Brain pericyte (primary cell): ENCODE measurements at regions not wholly inside any gene's neighbourhood (a gene's known extent, or its start where the extent isn't known, plus 50 kb on each side); places are given as distances from the start of the nearest gene placed in this dataset.

Experiments used
- DNase-seq: peaks from one replicate; pipeline ENCODE4 v3.0.0-alpha.2; 2012; ENCODE audit warnings: low read depth, low spot score

DNA sequence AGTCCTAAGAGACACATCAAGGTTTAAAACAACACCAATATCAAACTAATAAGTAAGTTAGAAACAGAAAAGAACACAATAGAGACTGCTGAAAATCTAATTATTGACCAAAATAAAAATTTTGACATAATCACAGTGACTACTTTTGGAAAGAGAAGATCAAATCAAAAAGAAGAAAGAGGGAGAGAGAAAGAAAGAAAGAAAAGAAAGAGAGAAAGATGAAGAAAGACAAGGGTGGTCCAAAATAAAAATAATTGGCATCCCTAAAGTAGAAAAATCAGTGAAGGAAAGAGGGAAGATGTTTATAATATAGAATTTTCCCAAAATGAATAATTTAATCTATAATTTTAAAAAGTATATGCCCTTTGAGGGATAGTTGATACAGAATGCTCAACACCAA, 118.8 kb upstream of the VIPR2 start:
- DNase-seq: no peak

DNA sequence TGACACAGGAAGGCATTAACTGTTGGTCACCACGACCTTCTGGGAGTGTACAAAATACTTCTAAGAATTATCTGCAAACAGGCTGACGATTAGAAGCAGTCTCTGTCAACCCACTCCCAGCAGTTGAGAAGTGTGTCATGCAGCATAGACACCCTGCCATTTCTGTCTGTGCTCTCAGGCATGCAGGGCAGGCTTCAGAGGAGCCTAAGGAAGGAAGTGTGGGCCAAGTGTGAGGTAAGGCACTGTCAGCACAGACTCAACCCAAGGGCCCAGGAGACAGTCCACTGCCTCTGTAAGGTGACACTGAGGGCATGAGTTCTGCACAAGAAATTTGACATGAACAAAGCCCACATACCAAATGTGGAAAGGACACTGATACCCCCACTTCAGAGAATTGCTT, 109.0 kb upstream of the VIPR2 start:
- no peak for DNase-seq

DNA sequence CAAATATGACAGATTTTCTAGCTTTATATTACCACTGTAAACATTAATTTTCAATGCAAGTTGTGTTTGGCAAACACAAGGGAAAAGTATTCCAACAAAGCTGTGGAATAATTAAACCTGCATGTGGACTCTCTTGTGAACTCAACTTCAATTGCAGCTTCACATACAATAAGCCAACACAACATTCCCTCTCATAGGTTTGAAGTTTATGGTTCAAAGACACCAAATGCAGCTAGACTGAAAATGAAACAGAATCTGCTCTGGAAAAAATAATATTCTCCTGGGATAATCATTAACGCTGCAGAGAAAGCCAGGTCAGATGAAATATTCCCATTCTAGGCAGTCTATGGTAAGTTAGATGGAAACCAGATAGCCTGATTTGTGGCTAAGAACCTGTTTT, 105.8 kb upstream of the VIPR2 start:
- no peak for DNase-seq

DNA sequence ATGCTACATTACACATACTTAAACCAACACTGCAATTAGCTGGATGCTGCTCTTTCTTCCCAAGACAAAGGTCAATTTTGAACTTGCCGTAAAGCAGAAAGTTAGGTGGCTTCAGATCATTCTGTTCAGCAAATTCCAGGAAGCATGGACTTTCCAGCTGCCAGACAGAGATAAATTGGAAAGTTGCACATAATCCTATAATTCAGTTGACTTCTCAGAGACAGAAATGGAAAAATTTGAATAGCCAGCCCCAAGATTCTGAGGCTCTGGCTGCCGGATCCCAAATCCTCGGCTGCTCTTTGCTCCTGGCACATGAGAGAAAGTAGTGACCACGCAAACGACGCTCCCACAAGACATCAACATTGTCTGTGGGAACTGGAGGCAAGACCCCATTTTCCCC, 105.0 kb upstream of the VIPR2 start:
- DNase-seq: no peak

DNA sequence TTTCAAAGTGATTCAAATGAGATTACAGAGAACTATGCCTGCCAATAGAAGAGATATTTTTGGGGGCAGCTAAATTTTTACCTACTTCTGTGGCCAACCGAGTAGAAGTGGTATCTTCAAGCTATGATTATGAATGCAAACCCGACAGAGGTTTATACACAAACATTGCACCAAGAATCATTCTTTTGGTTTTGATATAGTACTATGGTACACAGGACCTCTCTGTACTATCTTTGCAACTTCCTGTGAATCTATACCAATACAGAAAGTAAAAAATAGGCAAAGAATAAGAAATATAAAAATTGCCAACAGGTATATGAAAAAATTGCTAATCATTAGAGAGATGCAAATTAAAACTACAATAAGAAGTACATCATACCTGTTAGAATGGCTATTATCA, 103.2 kb upstream of the VIPR2 start:
- no peak for DNase-seq

DNA sequence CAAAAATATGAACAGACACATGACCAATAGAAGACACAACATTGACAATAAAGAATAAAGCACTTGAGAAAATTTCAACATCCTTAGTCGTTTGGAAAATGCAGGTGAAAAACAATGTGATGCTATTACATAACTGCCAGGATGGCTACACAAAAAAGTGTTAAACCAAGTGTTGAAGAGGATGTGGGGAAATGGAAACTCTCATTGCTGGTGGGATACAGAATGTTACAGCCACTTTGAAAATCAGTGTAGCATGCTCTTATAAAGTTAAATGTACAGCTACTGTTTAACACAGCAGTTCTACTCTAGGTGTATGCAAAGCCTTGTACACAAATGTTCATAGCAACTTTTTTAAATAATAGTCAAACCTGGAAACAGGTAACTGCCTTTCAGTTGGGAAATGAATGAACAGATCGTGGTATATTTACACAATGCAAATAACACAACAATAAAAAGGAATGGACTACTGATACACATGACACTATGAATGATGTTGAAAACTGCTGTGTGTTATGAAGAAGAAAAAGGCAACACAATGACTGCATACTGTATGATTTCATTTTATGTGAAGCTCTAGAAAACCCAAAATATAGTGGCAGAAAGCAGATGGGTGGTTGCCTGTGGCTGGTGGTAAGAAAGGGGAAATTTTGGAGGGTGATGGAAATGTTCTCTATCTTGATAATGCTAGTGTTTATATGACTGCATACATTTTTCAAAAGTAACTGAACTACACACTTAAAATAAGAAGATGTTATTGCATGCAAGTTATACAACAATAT, 102.2 kb upstream of the VIPR2 start:
- DNase-seq: no peak

DNA sequence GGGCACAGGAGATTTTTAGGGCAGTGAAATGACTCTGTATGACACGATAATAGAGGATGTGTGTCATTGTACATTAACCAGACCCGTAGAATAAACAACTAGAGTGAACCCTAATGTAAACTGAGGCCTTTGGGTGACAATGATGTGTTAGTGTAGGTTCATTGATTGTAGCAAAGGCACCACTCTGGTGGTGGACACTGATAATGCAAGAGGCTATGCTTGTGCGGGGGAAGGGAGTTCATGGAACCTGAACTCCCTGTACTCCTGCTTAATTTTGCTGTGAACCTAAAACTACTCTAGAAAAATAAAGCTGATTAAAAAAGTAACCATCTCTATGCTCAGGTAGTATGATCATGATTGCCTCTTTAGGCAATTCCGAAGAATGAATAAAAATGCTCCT, 96.3 kb upstream of the VIPR2 start:
- DNase-seq: no peak

DNA sequence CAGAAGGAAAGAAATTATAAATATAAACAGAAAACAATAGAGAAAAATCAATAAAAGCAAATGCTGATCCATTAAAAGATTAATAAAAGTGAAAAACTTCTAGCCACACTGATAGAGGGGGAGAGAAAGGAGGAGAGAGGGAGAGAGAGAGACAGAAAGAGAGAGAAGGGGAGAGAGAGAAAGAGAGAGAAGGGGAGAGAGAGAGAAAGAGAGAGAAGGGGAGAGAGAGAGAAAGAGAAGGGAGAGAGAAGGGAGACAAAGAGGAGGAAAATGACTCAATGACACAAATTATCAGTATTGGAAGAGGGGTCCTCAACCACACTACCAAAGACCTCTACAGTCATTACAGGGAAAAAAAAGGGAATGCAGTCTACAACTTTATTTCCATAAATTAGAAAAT, 94.4 kb upstream of the VIPR2 start:
- DNase-seq: no peak

DNA sequence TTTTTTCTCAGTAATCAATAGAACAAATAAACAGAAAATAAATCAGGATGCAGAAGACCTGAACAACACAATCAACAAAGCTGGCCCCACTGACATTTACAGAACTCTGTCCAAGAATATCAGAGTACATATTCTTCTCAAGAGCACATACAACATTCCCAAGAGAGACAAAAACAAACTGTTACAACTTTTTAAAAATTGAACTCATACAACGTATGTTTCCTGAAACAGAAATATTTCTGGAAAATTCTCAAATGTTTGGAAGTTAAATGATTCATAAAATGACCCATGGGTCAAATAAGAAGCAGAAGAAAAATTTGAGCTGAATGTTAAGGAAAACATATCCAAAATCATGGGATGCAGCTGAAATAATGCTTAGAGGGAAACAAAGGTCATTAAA, 93.9 kb upstream of the VIPR2 start:
- DNase-seq: no peak

DNA sequence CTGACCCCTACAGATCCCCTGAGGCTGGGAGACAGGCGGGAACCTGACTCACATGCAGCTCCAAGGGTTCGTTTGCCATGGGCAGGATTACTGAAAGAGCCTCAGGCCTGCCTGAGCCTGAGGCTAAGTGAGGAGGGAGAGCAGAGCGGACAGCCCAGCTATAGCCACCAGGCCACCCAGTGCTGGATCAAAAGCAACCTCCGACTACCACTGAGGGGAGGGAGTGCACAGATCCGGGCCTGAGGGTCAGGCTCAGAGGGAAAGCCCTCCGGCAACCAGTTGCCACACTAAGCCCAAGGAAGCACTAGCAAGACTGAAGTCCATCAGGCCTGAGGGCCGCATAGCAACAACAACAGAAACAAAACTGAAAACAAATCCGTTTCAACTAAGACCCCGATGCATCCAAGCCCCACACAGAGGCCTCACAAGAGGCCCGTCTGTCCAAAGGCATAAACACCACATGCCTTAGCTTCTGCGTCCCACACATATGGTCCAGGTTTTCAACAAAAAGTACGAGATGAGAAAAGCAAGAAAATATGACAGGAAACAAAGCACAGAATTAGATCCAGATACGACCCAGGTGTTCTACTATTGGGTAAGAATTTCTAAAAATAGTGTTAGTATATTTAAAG, 92.5 kb upstream of the VIPR2 start:
- no peak for DNase-seq

DNA sequence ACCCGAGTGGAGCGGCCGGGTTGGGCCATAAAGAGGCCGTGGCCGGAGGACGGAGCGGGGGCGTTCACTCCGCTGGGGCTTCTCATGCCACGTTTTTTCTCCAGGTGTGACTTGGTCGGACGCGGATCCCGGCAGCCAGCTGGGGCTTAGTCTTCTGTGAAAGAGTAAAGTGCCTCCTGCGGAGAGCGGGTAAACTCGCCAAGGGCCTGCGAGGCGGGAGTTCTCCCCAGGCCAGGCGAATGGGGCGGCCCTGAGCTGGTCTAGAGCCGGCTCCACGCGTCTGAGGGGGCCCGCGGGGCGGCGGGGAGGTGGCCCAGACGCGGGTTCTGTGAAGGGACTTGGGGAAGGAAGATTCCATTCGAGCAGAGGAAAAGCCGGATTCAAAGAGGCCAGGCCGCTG, 86.3 kb upstream of the VIPR2 start:
- no peak for DNase-seq

DNA sequence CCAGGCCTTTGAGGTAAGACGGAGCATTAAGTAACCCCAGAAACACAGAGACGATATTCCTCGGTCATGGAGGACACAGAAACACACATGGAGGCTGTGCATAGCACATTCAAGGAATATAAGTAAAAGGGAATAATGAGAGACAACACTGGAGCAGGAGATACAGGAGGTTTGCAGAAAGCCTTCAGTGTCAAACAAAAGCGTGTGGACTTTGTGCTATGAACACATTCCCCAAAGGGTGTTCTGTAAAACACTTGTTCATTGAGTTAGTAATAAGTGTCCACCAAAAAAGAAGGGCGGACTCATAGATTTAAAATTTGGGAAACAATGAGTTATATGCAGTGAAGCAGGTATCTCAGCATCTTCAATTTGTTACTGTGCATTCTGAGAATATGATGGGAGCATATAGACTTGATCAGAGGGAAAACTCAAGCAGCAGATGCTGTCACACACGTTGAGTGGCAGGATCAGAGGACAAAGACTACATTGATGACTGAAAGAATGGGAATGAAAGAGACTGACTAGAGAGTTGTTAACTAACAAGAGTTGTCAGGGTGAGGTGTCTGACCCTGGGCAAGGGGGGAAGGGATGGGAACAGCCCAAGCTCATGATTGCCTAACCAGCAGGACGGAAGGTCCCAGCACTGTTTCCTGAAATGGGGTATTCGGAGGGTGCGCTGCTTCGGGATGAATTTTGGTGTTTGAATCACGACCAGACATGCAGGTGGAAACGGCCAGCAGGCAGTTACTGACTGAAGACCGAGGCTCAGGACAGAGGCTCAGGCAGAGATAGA, 85.2 kb upstream of the VIPR2 start:
- no peak for DNase-seq

DNA sequence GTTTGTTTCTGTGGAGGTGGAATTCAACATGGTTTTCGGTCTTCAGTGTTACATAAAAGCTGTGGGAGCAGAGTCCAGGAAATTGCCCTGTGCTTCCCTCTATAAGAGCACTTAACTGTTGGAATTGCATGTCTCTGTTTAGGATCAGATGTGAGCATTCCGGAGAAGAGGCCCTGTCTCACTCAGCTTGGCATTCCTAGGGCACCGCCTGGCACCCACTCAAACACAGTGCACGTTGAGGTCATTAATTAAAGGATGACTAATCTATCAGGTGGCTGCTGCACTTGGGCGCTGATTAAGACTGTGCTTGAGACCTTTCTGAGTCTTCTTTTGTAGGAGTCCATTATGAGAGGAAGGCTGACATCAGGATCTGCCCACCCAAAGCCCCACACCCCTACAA, 82.8 kb upstream of the VIPR2 start:
- DNase-seq: no peak

DNA sequence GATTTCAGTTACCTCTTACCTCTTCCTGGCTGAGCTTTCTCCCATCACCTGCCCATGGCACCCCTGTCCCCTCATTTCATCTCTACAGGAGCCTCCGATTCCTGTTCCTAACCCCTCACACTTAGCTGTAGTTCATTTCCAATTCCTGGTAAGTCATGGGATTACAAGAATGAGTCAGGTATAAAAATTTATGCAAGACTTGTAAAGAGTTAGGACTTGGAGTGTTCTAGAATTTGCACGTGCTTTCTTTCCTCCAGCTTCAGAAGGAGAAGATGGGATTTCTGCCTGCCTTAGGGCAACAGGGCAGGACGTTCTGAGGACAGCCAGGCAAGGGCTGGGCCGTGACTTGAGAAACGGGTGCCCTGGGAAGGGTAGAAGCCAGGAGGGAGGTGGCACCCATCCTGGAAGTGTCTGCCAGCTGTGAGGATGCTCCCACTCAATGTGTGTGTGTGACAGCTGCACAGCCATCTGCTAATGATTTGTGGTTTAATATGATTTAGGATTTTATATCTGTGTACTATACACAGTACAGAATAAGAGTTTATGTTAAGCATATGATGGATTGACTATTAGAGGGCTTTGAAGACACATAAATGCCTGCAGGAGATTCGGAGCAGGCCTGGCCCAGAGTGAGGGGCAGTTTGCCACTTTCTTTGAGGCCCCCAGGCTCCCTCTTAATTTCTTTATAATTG, 81.5 kb upstream of the VIPR2 start:
- DNase-seq: no peak

DNA sequence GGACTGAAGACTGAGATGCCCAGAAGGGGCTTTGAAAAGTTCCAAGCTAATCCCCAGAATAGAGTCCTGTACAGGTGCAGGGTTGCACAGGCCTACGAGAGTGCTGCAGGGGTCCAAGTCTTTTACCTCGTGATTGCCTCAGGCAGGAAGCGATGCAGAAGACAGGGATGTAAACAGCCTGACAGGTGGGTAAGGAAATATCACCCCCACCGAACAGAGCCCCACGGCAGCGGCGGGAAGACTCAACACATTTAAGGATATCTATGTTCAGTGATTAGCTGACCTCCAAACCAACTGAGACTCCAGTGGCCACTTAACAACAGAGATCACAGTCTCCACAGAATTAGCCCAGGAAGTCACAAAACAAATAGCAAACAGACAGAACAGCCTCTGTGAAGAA, 73.9 kb upstream of the VIPR2 start:
- DNase-seq: no peak

DNA sequence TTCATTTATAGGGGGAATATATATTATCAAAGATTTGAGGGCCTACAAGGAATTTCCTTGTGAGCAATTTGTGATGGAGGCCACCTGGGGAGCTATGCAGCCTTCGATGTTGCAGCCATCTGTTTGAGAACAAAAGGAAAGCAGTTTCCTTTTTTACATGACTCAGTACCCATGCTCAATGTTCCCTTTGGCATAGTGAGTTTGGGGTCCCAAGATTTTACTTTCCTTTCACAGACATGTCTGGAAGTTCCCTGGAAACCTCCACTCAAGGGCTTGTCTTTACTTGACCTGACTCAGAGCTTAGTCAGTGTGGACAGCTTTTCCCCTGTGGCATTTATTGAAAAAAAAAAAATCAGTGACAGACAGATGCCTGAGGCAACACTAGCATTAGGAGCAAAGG, 73.5 kb upstream of the VIPR2 start:
- DNase-seq: no peak

DNA sequence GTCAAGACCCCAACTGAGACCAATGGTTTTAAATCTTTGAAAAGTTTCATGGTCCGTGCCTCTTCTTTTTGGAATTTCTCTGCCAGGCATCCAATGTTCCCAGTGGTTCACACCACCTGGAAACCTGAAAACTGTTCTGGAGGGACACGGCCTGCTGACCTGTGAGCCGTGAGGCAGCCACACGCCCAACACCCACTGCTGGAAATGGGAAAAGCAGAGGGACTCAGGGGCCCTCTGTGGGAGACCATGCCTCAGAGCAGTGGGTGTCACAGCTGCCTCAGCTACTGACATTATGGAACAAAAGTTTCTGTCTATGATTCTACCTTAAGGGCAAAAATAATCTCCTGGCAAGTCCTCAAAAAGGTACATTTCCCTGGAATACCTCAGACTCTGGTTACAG, 70.4 kb upstream of the VIPR2 start:
- DNase-seq: no peak

DNA sequence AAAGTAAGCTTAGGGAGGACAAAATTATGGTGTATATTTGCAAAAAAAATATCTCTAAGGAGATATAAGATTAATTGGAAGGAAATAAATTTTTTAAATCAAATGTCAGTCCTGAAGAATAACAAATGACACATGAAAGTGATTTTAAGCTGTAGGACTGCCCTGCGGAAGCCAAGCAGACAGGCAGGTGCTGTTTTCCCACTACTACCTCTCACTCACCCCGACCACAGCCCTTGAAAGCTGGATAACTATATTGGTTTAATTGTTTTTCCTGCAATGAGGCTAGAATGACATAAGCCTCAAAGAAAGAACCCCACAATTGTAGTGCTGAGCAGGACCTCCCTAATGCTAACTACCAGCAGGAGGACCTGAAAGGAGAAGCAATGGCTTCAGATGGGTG, 68.6 kb upstream of the VIPR2 start:
- no peak for DNase-seq

DNA sequence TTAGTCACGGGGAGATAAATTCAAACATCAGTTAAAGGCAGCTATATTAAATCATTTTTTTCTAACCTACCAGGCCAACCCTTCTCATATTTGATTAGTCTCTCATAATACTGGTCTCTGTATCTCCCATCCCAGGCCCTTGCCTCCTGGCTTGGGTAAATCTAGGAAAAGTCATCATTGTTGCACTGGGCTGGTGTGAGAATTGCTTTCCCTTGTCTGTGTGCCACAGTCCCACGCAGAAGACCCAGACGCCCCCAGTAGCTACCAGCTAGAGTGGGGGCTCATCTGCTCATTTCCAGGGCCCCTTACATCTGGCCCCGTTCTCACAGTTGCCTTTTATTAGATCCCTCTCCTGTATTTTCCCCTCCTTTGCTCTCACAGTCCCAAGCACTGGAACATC, 67.6 kb upstream of the VIPR2 start:
- no peak for DNase-seq

DNA sequence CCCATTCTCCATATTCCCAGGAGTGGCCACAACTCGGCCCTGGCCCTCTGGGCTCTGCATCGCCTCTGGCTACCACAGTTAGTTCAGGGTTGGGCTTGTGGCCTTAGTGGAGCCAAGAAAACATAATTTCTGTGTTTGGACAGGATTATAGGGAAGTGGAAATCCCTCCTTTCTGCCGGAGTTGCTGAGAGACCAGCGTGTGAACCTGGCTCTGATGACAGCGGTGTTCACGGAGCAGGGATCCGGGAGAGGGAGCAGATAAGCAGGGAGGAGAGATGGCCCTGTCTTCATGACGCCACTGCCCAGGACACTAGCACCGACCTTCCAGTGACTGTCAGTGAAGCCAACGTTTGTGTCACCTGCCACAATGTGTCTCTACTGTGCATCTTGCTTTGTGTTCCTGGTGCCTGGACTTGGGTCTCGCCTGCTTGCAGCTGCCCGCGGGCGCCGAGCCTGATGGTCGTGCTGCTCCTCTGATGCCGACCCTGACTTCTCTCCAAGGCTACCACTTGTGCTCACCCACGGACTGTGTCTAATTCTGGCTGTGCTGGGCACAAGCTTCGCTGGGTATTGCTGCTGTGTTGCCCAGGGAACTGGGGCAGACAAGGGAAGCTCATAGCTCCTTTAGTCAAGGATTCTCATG, 67.0 kb upstream of the VIPR2 start:
- no peak for DNase-seq

DNA sequence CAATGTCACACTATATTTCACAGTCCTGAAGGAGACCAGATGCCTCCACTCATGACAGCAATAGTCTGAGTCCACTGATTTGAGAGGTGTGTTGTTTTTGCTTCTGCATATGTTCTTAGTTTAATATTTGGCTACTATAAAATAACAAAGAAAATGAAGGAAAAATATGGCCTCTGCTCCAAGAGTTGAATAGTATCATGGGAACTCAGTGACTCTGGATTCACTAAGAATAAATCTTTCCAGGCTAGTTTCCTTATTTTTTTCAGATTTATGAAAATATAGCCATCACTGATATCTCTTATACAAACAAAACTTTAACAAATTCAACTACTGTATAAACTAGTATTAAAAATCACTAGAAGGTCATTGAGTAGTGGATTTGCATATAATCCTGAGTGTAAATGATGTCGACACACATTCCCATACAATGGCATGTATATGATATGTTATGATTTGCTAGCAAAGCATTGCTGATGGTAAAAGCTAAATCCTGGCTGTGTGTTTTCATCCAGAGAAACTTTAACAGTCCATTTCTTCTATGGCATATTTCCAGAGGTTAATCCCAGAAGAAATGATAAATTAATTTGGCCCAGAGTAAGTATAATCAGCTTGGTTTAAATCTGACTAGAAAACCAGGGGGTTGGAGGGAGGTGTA, 66.0 kb upstream of the VIPR2 start:
- DNase-seq: no peak
